GM18517 (cell line): ENCODE measurements at regions not wholly inside any gene's neighbourhood (a gene's known extent, or its start where the extent isn't known, plus 50 kb on each side); places are given as distances from the start of the nearest gene placed in this dataset.

Source experiments
- ATAC-seq: cut with Tn5 transposase; IDR thresholded peaks from one replicate; pipeline ENCODE4 v1.9.1; 2021; ENCODE audit warnings: mild to moderate bottlenecking, moderate library complexity; ENCODE audit not compliant: unreplicated experiment

- no peak for ATAC-seq
Measured at GRCh38 chr4:16377887-16378286, 151.6 kb upstream of the TAPT1 start.

GRCh38 chr4:16365036-16365569, 138.8 kb upstream of the TAPT1 start:
- ATAC-seq: no peak

- no peak for ATAC-seq
Measured at GRCh38 chr4:16360694-16361262, 134.5 kb upstream of the TAPT1 start.

DNA sequence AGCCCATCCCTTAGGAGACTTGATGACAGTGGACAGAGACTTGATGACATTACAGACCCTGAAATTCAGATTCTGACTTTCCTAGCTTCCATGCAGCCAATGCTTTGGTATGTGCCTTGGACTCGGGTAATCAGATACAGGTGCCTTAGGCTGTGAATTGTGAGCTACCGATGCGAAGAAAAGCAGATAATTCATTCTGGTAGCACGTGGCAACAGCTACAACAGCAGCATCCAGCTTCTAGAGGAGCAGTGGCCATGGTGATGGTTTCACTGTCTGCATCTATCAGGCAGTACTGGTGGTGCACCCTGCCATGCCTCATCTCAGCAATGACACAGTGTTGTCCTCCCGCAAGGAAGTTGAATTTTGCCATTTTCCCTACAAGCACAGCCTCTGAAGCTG, 126.9 kb upstream of the TAPT1 start:
- no peak for ATAC-seq

DNA sequence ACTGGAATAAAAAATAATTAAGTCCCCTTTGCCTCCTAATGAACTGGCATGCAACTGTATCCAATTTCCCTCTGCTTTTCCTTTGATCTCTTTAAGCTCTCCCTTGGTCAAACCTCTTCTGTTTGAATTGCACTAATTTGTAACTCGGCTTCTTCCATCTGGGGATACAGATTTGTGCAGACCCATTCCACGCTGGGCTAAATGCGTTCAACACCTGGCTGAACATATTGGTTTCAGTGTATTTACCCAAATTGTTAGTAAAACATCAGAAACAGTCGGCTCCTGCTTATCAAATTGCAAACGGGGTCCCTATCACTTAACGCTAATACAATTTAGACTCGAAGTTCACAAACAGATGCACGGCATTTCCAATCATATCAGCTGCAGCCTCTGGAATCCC, 124.9 kb upstream of the TAPT1 start:
- ATAC-seq: no peak

- ATAC-seq: no peak
Measured at GRCh38 chr4:16344853-16345252, 118.6 kb upstream of the TAPT1 start.

- ATAC-seq: no peak
Measured at GRCh38 chr4:16337936-16338335, 111.7 kb upstream of the TAPT1 start.

GRCh38 chr4:16334601-16335000, 108.3 kb upstream of the TAPT1 start:
- ATAC-seq: no peak

DNA sequence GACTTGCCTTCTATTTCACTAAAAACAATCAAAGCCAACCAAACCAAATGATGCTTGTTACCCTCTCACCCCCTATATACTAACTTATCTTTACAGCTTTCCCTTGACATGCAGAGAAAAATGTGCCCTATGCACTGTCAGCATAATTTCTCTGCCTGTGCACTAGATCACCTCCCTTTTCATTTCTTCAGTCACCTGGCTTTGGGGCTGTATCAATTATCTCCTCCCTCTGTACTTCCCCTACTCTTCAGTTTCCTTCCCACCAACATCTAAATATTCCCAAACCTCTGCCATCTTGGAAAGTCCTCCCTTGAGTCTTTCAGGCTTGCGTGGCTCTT, 103.5 kb upstream of the TAPT1 start:
- ATAC-seq: no peak

DNA sequence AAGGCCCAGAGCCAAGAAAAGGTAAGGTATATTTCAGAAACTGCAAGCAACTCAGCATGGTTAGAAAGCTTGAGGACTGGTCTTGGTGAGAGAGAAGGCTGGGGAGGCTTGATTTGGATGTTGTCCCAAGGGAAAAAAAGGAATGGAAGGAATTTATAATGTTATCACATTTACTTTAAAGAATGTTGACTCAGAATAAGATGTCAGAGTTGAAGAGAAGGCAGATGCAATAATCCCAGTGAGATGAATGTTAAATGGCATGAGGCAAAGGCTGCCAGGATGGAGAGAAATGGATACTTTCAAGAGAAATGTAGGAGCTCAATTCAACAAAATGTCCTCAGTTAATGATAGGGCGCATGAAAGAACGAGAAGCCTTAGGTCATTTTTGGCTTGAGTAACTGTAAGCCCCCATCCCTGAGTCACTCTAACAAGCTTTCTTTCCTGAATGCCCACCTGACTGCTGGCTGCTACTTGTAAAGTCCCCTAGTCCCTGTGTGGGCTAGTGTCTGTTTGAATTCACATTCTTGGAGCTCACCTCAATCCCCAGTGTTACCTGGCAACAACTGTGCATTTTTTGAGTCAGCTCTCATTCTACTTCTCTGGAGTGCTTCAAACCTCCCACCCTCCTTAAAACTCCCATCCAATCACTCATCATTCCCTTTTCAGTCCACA, 103.0 kb upstream of the TAPT1 start:
- no peak for ATAC-seq

- no peak for ATAC-seq
Measured at GRCh38 chr4:16322183-16322582, 95.9 kb upstream of the TAPT1 start.

- no peak for ATAC-seq
Measured at GRCh38 chr4:16315456-16315855, 89.2 kb upstream of the TAPT1 start.

GRCh38 chr4:16310606-16311005, 84.3 kb upstream of the TAPT1 start:
- no peak for ATAC-seq

DNA sequence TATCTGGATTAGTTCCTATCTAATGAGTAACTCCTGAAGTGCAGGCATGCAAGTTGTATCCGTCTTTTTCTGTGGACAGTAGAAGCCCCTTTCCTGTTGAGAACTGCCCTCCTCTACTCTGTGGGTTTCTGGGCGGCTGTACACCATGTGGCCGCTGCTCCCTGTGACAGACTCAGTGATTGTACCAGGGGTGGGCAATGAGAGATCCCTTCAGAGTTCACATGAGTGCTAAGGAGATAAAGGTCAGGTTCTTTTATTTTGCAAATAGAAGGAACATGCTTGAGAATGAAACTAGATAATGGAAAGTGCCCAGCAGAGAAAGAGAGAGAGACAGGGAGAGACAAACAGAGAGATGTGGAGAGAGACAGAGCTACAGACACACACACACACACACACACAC, 76.4 kb upstream of the TAPT1 start:
- ATAC-seq: no peak

DNA sequence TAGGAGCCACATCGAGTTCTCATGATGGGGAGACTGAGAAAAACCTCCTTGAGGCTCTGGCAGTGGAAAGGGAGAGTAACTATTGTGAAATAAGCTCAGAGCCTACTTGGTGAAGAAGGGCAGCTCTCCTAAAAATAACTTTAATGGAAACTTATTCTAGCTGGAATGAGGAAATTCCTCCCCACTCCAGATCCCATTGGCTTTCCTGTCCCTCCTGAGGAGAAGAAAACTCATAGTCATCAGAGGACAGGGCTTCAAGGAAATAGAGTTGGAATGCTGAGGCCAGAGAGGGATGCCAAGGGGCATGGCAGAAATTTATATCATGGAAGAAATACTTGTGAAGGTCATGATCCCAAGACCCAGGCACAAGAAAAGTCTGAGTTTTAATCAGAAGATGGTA, 70.7 kb upstream of the TAPT1 start:
- no peak for ATAC-seq

- no peak for ATAC-seq
Measured at GRCh38 chr4:16294455-16294854, 68.2 kb upstream of the TAPT1 start.

DNA sequence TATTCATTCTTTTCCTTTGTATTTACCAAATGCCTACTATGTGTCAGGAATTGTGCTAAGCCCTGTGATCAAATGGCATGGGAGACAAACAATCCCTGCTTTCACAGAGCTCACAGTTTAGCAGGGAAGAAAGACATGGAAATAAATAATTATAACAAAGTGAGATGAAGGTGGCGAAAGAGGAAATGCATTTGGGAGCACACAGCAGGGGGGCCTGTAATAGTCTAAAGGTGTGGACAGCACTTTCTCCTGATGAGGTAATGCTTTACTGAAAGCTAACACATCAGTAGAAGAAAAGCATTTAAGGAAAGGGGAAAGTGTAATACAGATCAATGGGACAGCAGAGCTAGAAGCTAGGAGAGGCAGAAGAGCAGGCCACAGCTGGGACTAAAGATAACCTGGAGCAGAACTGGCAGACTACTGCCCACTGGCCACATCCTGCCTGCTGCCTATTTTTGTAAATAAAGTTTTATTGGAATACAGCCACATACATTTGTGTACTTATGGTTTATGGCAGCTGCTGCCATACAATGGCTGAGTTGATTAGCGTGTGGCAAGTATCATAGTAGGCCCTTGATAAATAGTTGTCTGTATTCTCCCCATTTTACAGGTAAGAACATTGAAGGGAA, 67.1 kb upstream of the TAPT1 start:
- no peak for ATAC-seq

GRCh38 chr4:16292585-16292984, 66.3 kb upstream of the TAPT1 start:
- ATAC-seq: no peak

- ATAC-seq: no peak
Measured at GRCh38 chr4:16290681-16291420, 64.6 kb upstream of the TAPT1 start.

- ATAC-seq: no peak
Measured at GRCh38 chr4:16289897-16290554, 63.8 kb upstream of the TAPT1 start.

DNA sequence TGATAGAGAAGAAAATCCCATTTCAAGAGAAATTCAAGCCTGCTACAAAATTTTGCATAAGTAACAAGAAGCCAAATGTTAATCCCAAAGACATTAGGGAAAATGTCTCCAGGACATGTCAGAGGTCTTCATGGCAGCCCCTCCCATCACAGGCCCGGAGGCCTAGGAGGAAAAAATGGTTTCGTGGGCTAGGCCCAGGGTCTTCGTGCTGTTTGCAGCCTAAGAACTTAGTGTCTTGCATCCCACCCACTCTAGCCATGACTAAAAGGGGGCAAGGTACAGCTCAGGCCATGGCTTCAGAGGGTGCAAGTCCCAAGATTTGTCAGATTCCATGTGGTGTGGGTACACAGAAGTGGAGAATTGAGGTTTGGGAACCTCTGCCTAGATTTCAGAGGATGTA, 57.8 kb upstream of the TAPT1 start:
- ATAC-seq: no peak
